HG03439 (cell line): ENCODE measurements at regions not wholly inside any gene's neighbourhood (a gene's known extent, or its start where the extent isn't known, plus 50 kb on each side); places are given as distances from the start of the nearest gene placed in this dataset.
"Not testable (repeated sequence)": the region's sequence is repeated elsewhere in the genome, so short reads cannot be mapped to it uniquely, and the experiment has no call there.

ENCODE experiments used
- ATAC-seq: cut with Tn5 transposase; IDR thresholded peaks from one replicate; pipeline ENCODE4 v1.9.1; 2021; ENCODE audit warnings: mild to moderate bottlenecking, moderate library complexity; ENCODE audit not compliant: unreplicated experiment

GRCh38 chr12:91506452-91506851 lies 323.8 kb upstream of the DCN start:
- ATAC-seq: no peak

- no peak for ATAC-seq
These were observed 322.4 kb upstream of the DCN start for GRCh38 chr12:91505006-91505405.

- ATAC-seq: no peak
These were observed 319.6 kb upstream of the DCN start for GRCh38 chr12:91502208-91502607.

GRCh38 chr12:91496337-91496736 lies 313.7 kb upstream of the DCN start:
- no peak for ATAC-seq

GRCh38 chr12:91493308-91493707 lies 310.7 kb upstream of the DCN start:
- ATAC-seq: no peak

- no peak for ATAC-seq
These were observed 310.0 kb upstream of the DCN start for GRCh38 chr12:91492648-91493047.

GRCh38 chr12:91490667-91491311 lies 308.2 kb upstream of the DCN start:
- ATAC-seq: no peak

DNA sequence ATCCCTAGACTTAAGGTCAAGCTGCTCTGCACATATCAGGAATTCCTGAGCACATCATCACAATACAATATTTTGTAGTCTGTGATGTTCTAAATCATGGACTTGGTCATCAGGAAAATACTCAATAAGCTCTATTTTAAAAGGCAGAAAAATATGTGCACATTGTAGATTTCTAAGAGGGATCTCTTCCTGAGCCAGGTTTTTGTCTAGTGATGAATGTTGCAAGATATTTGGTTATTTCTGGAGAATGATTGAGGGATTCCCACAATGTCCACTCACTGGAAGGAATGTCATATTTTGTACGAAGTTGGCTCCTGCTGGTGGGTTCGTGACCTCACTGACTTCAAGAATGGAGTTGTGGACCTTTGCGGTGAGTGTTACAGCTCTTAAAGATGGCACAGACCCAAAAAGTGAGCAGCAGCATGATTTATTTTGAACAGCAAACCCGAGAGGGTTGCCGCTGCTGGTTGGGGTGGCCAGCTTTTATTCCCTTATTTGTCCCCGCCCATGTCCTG lies 300.9 kb upstream of the DCN start:
- ATAC-seq: no peak

DNA sequence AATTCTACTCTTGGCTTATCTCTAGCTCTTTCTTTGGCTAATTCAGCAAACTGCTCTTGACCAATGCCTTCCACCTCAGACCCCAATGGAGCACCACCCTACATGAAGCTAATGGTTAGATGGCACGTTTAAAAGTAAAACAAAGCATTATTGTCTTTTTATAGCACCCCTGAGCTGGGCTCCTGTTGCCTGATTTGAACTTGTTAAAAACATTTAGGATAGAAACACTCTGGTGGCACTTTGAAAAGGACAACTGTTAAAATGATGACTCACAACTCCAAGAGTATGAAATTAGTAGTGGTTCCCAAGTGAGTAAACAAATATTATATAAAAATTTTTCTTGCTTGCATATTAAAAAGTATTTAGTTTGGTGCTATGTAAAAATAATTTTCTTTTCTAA lies 299.6 kb upstream of the DCN start:
- ATAC-seq: no peak

DNA sequence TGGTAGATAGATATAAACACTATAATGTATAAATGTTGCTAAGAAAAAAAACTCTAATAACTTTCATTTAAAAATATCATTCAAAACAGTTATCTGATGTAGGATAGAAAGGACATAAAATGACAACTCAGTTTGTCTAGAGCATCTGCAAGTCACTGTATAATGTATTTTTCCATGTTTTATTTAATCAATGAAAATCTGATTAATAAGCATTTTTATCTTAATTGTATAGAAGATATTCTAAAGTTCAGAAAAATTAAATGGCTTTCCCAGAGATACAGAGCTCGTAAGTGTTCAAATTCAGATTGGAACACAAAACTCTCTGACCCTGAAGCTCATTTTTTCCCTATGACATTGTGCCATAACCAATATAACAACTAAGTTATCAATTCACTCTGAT lies 295.9 kb upstream of the DCN start:
- no peak for ATAC-seq

DNA sequence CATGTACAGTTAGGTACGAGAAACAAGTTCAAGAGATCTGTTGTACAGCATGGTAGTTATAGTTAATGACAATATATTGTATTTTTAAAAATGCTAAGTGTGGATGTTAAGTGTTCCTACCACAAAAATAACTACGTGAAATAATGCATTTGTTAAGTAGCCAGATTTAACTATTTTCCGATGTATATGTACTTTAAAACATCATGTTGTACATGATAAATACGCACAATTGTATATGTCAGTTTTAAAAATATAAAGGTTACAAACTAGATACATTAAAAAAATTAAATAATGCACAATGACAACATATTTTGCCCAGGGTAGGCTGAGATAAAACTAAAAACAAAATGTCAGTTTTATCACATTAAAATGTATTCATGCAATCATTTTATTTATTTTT lies 285.1 kb upstream of the DCN start:
- ATAC-seq: no peak

DNA sequence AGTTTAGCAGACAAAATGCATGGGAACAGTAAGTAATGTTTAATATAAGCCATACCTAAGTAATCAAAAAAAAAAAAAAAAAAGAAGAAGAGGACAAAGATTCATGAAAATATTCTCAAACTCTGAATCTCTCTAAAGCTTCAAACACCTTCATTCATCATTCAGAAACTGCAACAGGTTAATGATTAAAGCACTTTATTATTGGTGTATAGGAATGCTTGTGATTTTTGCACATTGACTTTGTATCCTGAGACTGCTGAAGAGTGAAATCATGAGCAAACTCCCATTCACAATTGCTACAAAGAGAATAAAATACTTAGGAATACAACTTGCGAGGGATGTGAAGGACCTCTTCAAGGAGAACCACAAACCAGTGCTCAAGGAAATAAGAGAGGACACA lies 278.4 kb upstream of the DCN start:
- no peak for ATAC-seq

- ATAC-seq: no peak
These were observed 277.9 kb upstream of the DCN start for GRCh38 chr12:91460469-91460868.

- ATAC-seq: no peak
These were observed 272.7 kb upstream of the DCN start for GRCh38 chr12:91455321-91455720.

DNA sequence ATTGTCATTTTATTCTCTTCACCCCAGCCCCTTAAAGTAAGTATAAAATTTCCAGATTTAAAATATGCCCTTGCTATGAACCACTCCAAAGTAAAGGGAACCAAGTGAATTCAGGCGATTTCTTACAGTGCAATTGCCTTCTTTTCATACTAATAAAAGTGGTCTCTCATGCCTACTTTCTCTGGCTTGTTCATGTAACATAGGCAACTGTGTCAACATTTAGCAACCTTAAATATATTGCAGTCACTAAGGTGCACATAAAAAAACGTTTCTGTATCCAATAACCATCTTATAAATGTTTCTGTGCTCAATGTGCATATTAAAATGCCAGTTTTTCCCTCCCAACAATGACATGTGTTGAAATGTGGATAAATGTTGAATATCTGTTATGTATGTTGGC lies 271.6 kb upstream of the DCN start:
- ATAC-seq: no peak

DNA sequence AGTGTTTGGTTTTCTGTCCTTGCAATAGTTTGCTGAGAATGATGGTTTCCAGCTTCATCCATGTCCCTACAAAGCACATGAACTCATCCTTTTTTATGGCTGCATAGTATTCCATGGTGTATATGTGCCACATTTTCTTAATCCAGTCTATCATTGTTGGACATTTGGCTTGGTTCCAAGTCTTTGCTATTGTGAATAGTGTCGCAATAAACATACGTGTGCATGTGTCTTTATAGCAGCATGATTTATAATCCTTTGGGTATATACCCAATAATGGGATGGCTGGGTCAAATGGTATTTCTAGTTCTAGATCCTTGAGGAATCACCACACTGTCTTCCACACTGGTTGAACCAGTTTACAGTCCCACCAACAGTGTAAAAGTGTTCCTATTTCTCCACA lies 269.8 kb upstream of the DCN start:
- ATAC-seq: not testable (repeated sequence)

GRCh38 chr12:91441993-91442952 lies 259.7 kb upstream of the DCN start:
- no peak for ATAC-seq

GRCh38 chr12:91441246-91441645 lies 258.6 kb upstream of the DCN start:
- ATAC-seq: no peak

GRCh38 chr12:91434081-91434480 lies 251.5 kb upstream of the DCN start:
- ATAC-seq: no peak

DNA sequence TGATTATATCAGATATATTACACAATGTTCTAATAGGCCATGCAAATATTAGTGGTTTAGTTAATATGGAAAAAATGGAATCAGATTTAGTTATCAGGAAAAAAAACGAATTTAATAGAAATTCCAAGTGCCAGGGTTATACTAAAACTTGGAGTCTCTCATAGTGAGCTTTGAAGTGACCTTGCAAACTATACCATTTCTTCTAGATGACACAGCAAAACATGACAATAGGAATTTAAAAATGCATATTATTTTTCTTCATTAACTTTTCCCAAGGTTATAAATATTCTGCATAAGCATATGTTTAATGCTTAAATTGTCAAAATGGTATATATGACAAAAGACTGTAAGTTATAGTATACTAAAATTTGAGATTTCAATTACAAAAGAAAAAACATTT lies 250.1 kb upstream of the DCN start:
- ATAC-seq: no peak

DNA sequence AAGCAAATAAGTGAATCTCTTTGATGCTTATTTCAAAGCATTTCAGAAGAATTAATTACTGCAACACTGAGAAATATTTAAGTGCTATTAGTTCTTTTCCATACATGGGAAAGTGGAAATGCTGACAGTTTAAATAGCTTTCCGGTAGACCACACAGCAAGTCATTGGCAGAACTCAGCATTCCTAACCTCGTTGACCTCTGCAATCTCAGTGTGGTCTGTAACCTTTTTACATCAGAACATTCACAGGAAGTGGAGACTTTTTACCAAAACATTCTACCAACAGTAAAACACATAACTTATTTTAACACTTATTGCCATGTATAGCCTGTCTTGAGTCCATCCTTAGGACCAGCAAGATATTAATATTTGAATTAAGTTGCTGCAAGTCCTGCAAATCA lies 249.5 kb upstream of the DCN start:
- no peak for ATAC-seq

- ATAC-seq: no peak
These were observed 241.9 kb upstream of the DCN start for GRCh38 chr12:91424506-91424905.
